Activated T-cell treated with anti-CD3 and anti-CD28 coated beads, Interleukin-2, amount 50 U/mL, for 1 hour (primary cell): ENCODE measurements at regions not wholly inside any gene's neighbourhood (a gene's known extent, or its start where the extent isn't known, plus 50 kb on each side); places are given as distances from the start of the nearest gene placed in this dataset.

Source experiments
- DNase-seq: peaks from one replicate; pipeline ENCODE4 v3.0.0-alpha.2; 2020

DNA sequence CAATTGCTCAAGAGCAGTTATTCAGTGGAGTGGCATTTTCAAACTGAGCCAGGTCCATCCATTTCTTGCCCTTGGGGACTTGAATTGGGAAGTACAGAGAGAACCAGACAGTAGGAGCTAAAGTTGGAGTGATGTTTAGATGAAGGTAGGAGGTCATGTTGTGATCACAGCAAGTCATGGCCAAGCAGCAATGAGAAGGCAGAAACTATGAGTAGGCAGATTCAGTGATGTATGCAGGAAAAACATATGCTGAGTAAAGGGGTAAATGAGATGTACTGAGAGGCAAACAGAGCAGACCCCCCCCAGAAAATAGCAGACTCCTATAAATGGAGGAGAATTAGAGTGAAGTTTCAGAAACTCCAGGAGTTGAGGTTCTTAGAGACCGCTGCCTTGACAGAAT lies 95.8 kb downstream of the PERP start:
- DNase-seq: no peak

GRCh38 chr6:138012682-138013081 lies 94.5 kb downstream of the PERP start:
- DNase-seq: no peak

DNA sequence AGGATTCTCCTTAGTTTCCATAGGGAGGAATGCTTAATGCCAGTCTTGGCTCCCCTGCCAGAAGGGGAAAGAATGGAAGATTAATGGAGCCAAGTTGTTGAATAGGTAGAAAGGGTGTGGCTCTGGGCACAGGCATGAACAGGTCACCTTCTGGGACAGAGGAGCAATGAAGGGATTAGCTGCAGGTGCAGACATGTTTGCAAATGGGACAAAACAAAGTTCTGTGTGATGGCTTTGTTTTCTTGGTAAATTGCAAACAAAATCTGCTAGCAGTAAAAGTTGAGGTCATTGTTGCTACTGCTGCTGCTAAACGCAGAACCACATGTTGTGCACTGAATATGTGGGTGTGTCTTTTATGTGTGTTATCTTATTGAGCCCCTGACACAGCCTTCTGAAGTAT lies 93.3 kb downstream of the PERP start:
- no peak for DNase-seq

DNA sequence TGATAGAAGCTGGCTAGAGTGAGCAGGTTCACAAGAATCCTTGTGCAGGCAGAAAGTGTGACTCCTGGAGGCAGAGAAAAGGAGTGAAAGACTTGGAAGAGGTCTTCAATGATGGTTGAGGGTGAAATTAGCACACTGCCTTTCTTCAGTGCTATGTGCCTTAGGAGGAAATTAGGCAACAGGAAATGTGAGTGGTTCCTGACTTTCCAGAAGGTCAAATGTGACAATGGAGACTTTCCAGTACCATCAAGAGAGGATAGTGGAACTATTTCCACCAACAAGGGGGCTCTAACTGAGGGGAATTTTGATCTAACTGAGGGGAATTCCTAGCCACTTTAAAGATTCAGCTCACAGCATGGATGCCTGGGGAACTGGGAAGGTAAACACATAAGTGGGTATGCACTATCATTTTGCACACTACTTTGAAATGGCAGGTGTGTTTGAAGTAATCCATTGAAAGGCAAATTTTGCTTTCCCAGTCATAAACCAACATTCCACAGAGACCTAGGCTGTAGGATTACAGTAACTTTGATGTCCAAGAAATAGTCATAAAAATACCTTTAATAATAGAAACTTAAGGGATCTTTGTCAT lies 90.0 kb downstream of the PERP start:
- DNase-seq: no peak

GRCh38 chr6:138018297-138018696 lies 88.9 kb downstream of the PERP start:
- DNase-seq: no peak

DNA sequence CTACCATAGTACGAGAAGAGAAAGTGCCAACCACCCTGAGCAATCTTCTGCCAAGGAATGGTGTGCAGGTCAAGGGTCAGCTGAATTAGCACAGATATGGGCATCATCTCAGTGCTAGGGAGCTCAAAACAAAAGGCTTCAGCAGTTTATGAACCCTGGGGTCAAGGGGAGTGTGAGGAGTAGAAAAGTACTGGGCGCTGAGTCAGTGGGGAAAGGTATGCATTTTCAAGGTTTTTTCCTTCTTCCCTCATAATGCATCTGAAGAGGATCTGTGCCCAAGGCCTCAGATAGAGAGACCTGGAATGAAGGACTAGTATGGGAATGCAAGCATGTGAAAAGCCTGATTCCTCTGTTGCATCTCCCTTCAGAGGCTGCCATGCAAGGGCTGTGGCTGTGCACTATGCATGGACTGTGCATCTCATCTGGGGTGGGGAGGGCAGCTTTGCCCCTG lies 81.7 kb downstream of the PERP start:
- no peak for DNase-seq

DNA sequence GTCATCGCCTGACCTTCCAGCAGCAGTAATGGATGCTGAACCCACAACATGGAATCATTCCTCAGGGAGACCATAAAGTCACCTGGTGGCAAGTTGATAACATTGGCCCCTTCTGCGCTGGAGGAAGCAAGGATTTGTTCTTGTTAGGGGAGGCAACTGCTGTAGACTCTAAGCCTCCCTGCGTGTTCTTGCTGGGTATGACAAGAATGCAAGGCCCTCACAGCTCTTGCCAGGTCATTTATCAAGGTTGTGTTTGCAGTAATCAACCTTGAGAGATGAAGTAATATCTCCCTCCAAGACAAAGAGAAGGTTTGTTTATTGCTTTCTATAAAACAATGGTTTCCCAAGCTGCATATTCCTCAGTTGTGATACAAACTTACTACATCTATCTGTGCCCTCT lies 80.9 kb downstream of the PERP start:
- DNase-seq: no peak

DNA sequence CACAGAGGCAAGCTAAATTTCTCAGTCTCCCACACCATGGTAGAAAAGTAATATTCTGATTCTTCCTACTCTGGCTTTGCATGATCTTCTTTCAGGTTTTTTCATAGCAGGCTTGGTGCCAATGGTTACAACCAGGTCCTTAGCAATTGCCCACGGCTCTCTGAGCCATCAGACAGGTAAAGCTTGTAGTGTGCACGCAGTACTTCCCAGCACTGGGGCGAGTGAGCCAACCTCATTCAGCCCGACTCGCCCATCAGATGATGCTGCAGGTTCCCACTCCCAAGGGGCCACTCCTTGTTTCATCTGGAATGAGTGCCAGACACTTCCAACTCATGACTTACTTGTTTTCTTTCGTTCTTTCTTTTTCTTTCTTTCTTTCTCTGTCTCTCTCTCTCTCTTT lies 78.3 kb downstream of the PERP start:
- DNase-seq: no peak

- no peak for DNase-seq
Measured at GRCh38 chr6:138030872-138031271, 76.3 kb downstream of the PERP start.

GRCh38 chr6:138031417-138031816 lies 75.8 kb downstream of the PERP start:
- DNase-seq: no peak

- DNase-seq: no peak
Measured at GRCh38 chr6:138031850-138032249, 75.4 kb downstream of the PERP start.

- DNase-seq: no peak
Measured at GRCh38 chr6:138032571-138032970, 74.6 kb downstream of the PERP start.

DNA sequence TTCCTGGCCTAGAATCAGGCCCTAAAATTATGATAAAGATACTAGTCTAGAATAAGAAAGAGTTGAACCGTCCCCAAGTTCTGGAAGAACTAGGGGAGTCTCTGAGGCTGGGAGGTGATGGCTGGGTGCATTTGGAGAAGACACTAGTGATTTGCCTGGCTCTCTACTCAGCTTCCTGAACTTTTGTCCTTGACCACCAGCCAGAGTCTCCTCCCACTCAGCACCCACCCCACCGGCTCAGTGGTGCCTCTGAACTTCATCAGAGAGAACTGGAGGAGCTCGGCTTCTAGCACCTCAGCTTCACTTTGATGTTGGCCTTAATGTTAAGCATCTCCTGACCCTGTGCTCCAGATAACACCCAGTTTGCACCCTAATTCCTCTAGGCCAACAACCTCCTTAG lies 73.0 kb downstream of the PERP start:
- DNase-seq: no peak

- no peak for DNase-seq
Measured at GRCh38 chr6:138035070-138035469, 72.1 kb downstream of the PERP start.

GRCh38 chr6:138036111-138036510 lies 71.1 kb downstream of the PERP start:
- DNase-seq: no peak

GRCh38 chr6:138037009-138037504 lies 70.2 kb downstream of the PERP start:
- no peak for DNase-seq

GRCh38 chr6:138038142-138038870 lies 68.9 kb downstream of the PERP start:
- DNase-seq: no peak
